A172 (cell line): ENCODE measurements at regions not wholly inside any gene's neighbourhood (a gene's known extent, or its start where the extent isn't known, plus 50 kb on each side); places are given as distances from the start of the nearest gene placed in this dataset.

Source experiments
- DNase-seq: peaks from one replicate; pipeline ENCODE4 v3.0.0-alpha.2; 2015; ENCODE audit warnings: low spot score

DNA sequence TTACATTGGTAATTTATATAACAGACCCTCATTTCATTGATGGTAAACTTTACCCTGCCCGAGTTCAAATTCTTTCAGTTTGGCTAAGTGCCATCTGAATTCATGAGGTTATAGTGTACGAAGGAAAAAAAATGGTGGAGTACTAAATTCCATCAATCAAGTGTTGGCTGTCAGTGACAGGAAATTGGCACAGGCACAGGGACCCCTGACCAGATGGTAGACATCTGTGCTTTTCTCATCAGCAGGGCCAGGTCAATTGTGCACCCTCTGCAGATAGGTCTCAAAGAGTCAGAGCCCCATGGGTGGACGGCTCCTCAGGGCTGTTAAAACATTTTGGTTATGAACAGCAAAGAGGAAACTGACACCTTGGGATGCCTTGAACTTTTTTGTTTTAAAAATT, 439.2 kb downstream of the SETBP1 start:
- no peak for DNase-seq

- no peak for DNase-seq
Observed at GRCh38 chr18:45121146-45121545, 440.5 kb downstream of the SETBP1 start.

DNA sequence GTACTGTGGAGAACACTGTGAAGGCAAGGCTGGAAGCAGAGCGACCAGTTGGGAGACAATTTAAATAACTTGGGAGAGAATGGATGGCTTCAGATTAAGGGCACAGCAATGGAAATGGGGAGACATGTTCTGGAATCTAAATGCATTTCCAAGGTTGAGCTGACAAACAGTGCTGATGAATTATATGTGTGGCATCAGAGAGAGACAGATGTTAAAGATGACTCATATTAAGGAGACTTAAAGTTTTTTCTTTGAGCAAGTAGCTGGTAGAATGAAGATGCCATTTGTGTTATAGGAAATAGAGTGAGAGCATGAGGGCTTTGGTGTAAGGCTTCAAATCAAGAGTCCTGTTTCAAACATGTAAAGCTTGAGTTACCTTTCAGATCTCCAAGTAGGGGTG, 441.8 kb downstream of the SETBP1 start:
- no peak for DNase-seq

- no peak for DNase-seq
Observed at GRCh38 chr18:45127405-45127804, 446.7 kb downstream of the SETBP1 start.

GRCh38 chr18:45133276-45133675, 452.6 kb downstream of the SETBP1 start:
- no peak for DNase-seq

DNA sequence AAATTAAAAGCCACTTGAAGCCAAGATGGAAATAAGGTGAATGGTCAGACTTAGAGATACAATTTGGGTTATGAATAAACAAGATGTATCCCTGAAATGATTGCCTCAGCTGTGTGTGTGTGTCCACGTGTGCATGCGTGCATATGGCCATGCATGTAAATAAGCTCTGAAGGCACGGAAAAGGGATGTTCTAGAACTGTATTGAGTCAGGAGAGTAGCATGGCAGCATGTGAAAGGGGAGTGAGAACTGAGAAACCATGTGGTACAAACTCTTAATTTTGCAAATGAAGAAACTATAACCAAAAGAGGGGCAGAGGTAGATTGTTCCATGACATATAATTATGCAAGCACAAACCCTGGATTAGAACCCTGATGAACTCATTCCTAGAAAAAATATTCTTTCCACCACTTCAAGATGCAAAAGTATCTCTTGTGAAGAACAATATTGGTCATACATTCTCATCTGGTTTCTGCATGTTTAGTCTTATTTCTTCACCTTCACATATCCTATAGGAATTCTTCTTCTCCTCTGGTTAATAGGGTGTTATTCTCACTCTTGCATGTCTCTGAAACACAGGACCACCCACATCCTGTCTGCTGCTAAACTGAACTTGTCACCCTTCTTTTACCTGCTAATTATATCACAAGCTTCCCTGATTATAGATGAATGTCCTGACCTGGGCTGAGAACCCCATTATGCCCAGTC, 455.8 kb downstream of the SETBP1 start:
- DNase-seq = no peak

DNA sequence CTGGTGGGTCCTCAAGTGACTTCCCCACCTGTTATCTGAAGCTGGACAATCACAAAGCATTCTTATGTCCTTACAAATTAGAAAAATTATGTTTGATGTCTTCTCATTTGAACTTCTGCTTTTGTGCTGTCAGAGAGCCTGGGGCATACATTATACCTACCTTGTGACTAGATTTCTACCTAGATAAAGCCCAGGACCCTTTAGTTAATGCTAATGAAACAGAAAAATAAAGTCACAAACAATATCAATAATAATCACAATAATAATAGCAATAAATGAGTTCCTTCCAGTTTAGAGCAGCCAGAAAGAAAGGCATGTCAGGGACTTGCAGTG, 456.4 kb downstream of the SETBP1 start:
- DNase-seq = no peak

DNA sequence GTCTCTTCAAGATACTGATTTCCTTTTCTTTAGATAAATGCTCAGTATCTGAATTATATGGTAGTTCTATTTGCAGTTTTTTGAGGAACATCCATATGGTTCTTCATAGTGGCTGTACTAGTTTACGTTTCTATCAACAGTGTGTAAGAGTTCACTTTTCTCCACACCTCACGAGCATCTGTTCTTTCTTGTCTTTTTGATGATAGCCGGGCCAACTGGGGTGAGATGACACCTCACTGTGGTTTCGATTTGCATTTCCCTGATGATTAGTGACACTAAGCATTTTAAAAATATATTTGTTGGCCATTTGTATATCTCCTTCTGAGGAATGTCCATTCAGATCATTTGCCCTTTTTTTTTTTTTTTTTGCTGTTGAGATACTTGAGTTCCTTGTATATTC, 458.8 kb downstream of the SETBP1 start:
- DNase-seq = no peak

- DNase-seq = no peak
Observed at GRCh38 chr18:45142868-45143267, 462.2 kb downstream of the SETBP1 start.

GRCh38 chr18:45149712-45150111, 465.6 kb upstream of the SLC14A2 start:
- DNase-seq = no peak

GRCh38 chr18:45151645-45152044, 463.6 kb upstream of the SLC14A2 start:
- DNase-seq = no peak

- DNase-seq = no peak
Observed at GRCh38 chr18:45155526-45155925, 459.8 kb upstream of the SLC14A2 start.

DNA sequence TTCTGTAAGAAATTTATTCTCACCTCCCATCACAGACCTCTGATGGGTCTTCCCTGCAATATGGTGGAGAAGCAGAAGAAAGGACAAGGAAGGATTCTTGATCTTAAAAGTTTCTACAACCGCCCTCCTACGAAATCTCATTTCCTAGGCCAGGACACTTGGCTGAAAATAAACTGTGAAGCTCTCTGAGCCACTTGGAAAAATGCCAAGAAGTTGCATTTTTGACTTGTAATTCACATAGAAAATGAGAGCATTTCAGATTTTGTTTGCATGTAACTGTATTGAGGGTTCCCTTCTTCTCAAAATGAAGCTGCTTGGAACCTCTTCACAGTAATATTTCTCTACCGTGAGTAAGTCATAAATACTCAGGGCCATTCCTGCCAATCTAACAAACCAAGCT, 458.3 kb upstream of the SLC14A2 start:
- DNase-seq = no peak

DNA sequence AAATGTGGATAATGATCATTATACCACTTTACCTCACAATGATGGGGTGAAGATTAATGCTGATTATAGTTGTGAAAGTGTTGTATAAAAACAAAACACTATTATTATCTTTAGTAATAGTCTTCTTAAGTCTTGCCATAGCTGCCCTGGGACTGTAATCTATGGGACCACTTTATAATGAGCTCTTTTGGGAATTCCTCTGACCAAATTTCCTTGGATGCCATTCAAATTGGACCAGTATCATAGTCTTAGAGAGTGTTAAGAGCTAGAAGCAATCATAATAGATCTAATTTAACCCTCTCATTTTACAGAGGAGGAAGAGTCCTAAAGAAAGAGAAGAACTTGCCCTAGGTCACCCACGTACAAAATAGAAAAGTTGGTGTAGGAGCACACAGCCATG, 457.7 kb upstream of the SLC14A2 start:
- no peak for DNase-seq

DNA sequence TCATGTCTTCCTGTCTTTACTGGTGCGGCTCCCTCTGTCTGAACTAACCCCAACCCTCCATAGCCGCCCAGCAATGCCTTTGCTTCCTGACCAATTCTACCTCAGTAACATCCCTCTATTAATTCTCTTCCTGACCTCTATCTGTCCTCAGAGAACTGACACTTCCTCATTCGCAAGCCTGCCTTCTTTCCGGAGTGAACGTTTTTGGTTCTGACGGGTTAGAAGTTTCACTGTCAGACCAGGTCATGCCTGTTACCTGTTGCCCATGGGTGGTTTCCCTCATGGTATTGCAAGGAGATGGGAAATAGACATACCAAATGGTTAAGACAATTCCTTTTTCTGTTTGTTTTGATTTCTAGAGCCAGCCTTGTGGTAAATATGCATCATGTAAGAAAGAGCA, 453.4 kb upstream of the SLC14A2 start:
- DNase-seq = no peak

GRCh38 chr18:45163871-45164270, 451.4 kb upstream of the SLC14A2 start:
- no peak for DNase-seq

DNA sequence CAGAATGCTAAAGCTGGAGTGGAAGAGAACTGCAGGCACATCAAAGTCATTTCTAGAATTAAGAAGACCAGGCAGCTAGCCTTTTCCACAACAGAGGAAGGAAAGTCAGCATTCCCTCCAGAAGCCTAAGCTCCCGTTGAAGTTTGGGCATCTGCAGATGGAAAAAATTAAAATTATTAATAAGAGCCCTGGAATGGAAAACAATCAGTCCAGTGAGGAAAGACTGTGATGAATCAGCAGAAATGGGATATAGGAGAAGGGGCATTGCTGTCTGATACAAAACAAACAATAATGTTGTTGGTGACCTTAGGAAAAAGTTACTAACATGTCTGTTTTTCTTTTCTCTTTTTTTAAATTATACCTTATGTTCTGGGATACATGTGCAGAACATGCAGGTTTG, 450.7 kb upstream of the SLC14A2 start:
- no peak for DNase-seq

- no peak for DNase-seq
Observed at GRCh38 chr18:45165176-45165713, 450.0 kb upstream of the SLC14A2 start.

DNA sequence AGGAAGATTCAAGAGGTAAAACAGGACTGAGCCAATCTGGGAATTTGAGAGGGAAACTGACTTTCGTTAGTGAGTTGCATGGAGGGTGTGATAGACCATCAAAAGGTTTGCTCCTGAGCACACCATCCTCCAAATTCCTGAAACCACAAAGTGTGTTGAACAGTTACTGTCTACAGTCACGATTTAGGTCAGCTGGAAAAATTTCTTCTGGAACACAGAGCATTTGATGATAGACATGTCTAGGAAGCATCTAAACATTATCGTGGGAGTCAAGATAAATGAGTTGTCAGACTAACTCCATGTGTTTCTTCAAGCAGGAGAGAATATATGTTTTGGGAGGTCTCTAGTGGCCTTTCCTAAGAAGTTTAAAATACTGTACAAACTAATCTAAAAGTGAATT, 449.4 kb upstream of the SLC14A2 start:
- DNase-seq = no peak

GRCh38 chr18:45166341-45166835, 448.9 kb upstream of the SLC14A2 start:
- DNase-seq = peak; percentile 74

DNA sequence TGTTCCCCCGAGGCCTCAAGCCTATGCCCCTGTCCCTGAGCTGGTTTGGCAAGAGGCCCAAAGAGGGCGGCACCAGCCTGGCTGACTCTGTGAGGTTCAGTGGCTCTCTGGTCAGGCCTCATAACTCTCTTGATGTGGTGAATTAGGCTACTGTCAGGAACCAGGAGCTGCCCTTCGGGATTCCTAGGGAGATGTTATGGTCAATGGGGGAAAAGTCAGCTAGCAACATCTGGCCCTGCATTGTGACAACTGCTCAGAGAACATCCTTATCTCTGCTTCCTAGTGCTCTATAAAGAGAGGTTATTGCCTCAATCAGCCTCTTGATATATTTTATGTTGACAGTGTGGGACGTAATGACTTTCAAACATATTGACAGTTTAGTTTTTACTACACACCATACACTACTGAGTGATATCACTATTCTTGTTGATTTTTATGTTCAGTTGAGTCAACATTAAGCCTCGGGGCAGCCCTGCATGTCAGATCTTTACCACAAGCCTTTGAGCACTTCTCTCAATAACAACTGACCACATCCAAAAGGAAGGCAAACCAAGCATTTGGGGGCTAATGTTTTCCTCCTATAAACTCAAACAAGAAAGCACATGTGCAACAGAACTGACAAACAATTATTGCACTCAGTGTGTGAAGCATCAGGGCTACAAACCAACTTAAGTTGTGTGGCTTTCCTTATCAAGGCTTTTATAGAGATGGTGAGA, 448.3 kb upstream of the SLC14A2 start:
- peak; percentile 13 for DNase-seq

- DNase-seq = peak; percentile 60
Observed at GRCh38 chr18:45167631-45168280, 447.5 kb upstream of the SLC14A2 start.
